ENCODE measurements at regions not wholly inside any gene's neighbourhood (a gene's known extent, or its start where the extent isn't known, plus 50 kb on each side); places are given as distances from the start of the nearest gene placed in this dataset.
"Not testable (repeated sequence)": the region's sequence is repeated elsewhere in the genome, so short reads cannot be mapped to it uniquely, and the experiment has no call there.

DNA sequence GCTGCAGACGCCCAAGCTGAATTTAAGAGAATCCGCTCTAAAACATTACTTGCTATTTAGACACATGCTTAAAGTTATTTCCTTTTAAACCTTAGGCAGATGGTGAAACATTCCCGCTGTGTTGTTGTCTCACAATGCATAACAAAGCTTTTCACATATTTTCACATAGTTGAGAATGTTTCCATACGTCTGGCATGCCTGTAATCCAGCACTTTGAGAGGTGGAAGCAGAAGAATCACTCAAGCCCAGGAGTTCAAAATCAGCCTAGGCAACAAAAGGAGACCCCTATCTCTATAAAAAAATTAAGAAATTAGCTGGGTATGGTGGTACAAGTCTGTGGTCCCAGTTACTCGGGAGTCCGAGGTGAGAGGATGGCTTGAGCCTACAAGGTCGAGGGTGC, 2663.0 kb upstream of the DEFB115 start:
- TF ChIP-seq POLR2A (IDR thresholded peaks at IDR 0.05): not testable (repeated sequence)
- TF ChIP-seq, protein P1, sequence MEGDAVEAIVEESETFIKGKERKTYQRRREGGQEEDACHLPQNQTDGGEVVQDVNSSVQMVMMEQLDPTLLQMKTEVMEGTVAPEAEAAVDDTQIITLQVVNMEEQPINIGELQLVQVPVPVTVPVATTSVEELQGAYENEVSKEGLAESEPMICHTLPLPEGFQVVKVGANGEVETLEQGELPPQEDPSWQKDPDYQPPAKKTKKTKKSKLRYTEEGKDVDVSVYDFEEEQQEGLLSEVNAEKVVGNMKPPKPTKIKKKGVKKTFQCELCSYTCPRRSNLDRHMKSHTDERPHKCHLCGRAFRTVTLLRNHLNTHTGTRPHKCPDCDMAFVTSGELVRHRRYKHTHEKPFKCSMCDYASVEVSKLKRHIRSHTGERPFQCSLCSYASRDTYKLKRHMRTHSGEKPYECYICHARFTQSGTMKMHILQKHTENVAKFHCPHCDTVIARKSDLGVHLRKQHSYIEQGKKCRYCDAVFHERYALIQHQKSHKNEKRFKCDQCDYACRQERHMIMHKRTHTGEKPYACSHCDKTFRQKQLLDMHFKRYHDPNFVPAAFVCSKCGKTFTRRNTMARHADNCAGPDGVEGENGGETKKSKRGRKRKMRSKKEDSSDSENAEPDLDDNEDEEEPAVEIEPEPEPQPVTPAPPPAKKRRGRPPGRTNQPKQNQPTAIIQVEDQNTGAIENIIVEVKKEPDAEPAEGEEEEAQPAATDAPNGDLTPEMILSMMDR (IDR thresholded peaks at IDR 0.05): not testable (repeated sequence)
